Middle frontal gyrus (tissue), 1 donor: ENCODE measurements at regions not wholly inside any gene's neighbourhood (a gene's known extent, or its start where the extent isn't known, plus 50 kb on each side); places are given as distances from the start of the nearest gene placed in this dataset.
"Not testable (repeated sequence)": the region's sequence is repeated elsewhere in the genome, so short reads cannot be mapped to it uniquely, and the experiment has no call there.

Source experiments
- DNase-seq: peaks from one replicate; pipeline ENCODE4 v3.0.0-alpha.2; 2015; ENCODE audit warnings: low spot score; ENCODE audit errors: extremely low spot score

- no peak for DNase-seq
Observed at GRCh38 chr13:54004026-54004699, 975.5 kb downstream of the OLFM4 start.

- no peak for DNase-seq
Observed at GRCh38 chr13:54016542-54016941, 987.9 kb downstream of the OLFM4 start.

- DNase-seq, result no peak
Observed at GRCh38 chr13:54018485-54018884, 989.9 kb downstream of the OLFM4 start.

- no peak for DNase-seq
Observed at GRCh38 chr13:54029226-54029625, 1000.6 kb downstream of the OLFM4 start.

- no peak for DNase-seq
Observed at GRCh38 chr13:54029720-54030119, 1001.1 kb downstream of the OLFM4 start.

- no peak for DNase-seq
Observed at GRCh38 chr13:54033323-54033861, 1004.8 kb downstream of the OLFM4 start.

- DNase-seq, result no peak
Observed at GRCh38 chr13:54034047-54034446, 1005.4 kb downstream of the OLFM4 start.

GRCh38 chr13:54057416-54057815 is 1028.8 kb downstream of the OLFM4 start:
- DNase-seq, result not testable (repeated sequence)

- DNase-seq, result not testable (repeated sequence)
Observed at GRCh38 chr13:54069958-54070357, 1041.3 kb downstream of the OLFM4 start.

- DNase-seq, result no peak
Observed at GRCh38 chr13:54077569-54077968, 1049.0 kb downstream of the OLFM4 start.

GRCh38 chr13:54078271-54078870 is 1049.8 kb downstream of the OLFM4 start:
- no peak for DNase-seq

- DNase-seq, result not testable (repeated sequence)
Observed at GRCh38 chr13:54082309-54082708, 1053.7 kb downstream of the OLFM4 start.

- no peak for DNase-seq
Observed at GRCh38 chr13:54091884-54092283, 1063.3 kb downstream of the OLFM4 start.

GRCh38 chr13:54092686-54093085 is 1064.1 kb downstream of the OLFM4 start:
- no peak for DNase-seq

GRCh38 chr13:54110597-54110996 is 1082.0 kb downstream of the OLFM4 start:
- DNase-seq, result no peak

GRCh38 chr13:54124700-54125099 is 1096.1 kb downstream of the OLFM4 start:
- no peak for DNase-seq

- not testable (repeated sequence) for DNase-seq
Observed at GRCh38 chr13:54130931-54131330, 1102.3 kb downstream of the OLFM4 start.

- not testable (repeated sequence) for DNase-seq
Observed at GRCh38 chr13:54131433-54131832, 1102.8 kb downstream of the OLFM4 start.

GRCh38 chr13:54132127-54132526 is 1103.5 kb downstream of the OLFM4 start:
- DNase-seq, result not testable (repeated sequence)

- DNase-seq, result not testable (repeated sequence)
Observed at GRCh38 chr13:54132720-54133119, 1104.1 kb downstream of the OLFM4 start.

- DNase-seq, result no peak
Observed at GRCh38 chr13:54133746-54134145, 1105.1 kb downstream of the OLFM4 start.

- DNase-seq, result no peak
Observed at GRCh38 chr13:54144828-54145227, 1116.2 kb downstream of the OLFM4 start.

- no peak for DNase-seq
Observed at GRCh38 chr13:54150851-54151250, 1122.2 kb downstream of the OLFM4 start.
